ENCODE measurements at regions not wholly inside any gene's neighbourhood (a gene's known extent, or its start where the extent isn't known, plus 50 kb on each side); places are given as distances from the start of the nearest gene placed in this dataset.

GRCh38 chr14:48714366-48714765 lies 871.8 kb downstream of the RPS29 start:
- ATAC-seq: no peak
- TF ChIP-seq CSDC2 (CRISPR knock-in tag; IDR thresholded peaks at IDR 0.05) (no peak), OSR1 (CRISPR knock-in tag; IDR thresholded peaks at IDR 0.05) (no peak), TOX (CRISPR knock-in tag; IDR thresholded peaks at IDR 0.05; ENCODE audit: borderline replicate concordance) (no peak), TSHZ2 (CRISPR knock-in tag; IDR thresholded peaks at IDR 0.05) (no peak), ISL1 (CRISPR knock-in tag; IDR thresholded peaks at IDR 0.05) (no peak), CSRNP3 (CRISPR knock-in tag; IDR thresholded peaks at IDR 0.05) (no peak), PPARA (CRISPR knock-in tag; IDR thresholded peaks at IDR 0.05; ENCODE audit: borderline replicate concordance) (no peak), RARB (CRISPR knock-in tag; IDR thresholded peaks at IDR 0.05) (no peak), GLIS3 (CRISPR knock-in tag; IDR thresholded peaks at IDR 0.05) (no peak)

- no peak for ATAC-seq
- TF ChIP-seq ARNTL (CRISPR knock-in tag; IDR thresholded peaks at IDR 0.05; ENCODE audit: borderline replicate concordance, low read depth): no peak
- no peak for TF ChIP-seq TOX (CRISPR knock-in tag; IDR thresholded peaks at IDR 0.05; ENCODE audit: borderline replicate concordance)
- TF ChIP-seq ISL1 (CRISPR knock-in tag; IDR thresholded peaks at IDR 0.05): no peak
- no peak for TF ChIP-seq TSHZ2 (CRISPR knock-in tag; IDR thresholded peaks at IDR 0.05)
- TF ChIP-seq ZFP30 (CRISPR knock-in tag; IDR thresholded peaks at IDR 0.05): no peak
- TF ChIP-seq ZNF565 (CRISPR knock-in tag; conservative IDR thresholded peaks at IDR 0.05; ENCODE audit: low read depth): no peak
Measured at GRCh38 chr14:48710133-48710532, 876.0 kb downstream of the RPS29 start.

GRCh38 chr14:48709277-48709785 lies 876.8 kb downstream of the RPS29 start:
- no peak for ATAC-seq
- TF ChIP-seq ISL1 (CRISPR knock-in tag; IDR thresholded peaks at IDR 0.05): 0 out of 2 replicates have a peak, but pooled peaks have one; percentile 22
- no peak for TF ChIP-seq TOX (CRISPR knock-in tag; IDR thresholded peaks at IDR 0.05; ENCODE audit: borderline replicate concordance)

GRCh38 chr14:48704639-48705038 lies 881.5 kb downstream of the RPS29 start:
- no peak for ATAC-seq
- TF ChIP-seq GLIS3 (CRISPR knock-in tag; IDR thresholded peaks at IDR 0.05) (no peak), POU6F1 (CRISPR knock-in tag; IDR thresholded peaks at IDR 0.05; ENCODE audit: borderline replicate concordance, low read depth) (no peak), TSHZ2 (CRISPR knock-in tag; IDR thresholded peaks at IDR 0.05) (no peak), ZNF8 (CRISPR knock-in tag; IDR thresholded peaks at IDR 0.05) (no peak), PATZ1 (CRISPR knock-in tag; IDR thresholded peaks at IDR 0.05; ENCODE audit: borderline replicate concordance) (no peak), ARNTL (CRISPR knock-in tag; IDR thresholded peaks at IDR 0.05; ENCODE audit: borderline replicate concordance, low read depth) (no peak), ZNF70 (CRISPR knock-in tag; IDR thresholded peaks at IDR 0.05) (no peak), ZC3H10 (CRISPR knock-in tag; IDR thresholded peaks at IDR 0.05) (no peak)

All from SK-N-SH treated with all-trans-retinoic acid at 6 μM for 48 hours (cell line).